ENCODE measurements at regions not wholly inside any gene's neighbourhood (a gene's known extent, or its start where the extent isn't known, plus 50 kb on each side); places are given as distances from the start of the nearest gene placed in this dataset.

GRCh38 chr12:84741031-84741430 is 171.6 kb downstream of the SLC6A15 start:
- DNase-seq (ENCODE audit: low read depth), result no peak

GRCh38 chr12:84740602-84741001 is 172.0 kb downstream of the SLC6A15 start:
- DNase-seq (ENCODE audit: low read depth), result no peak

GRCh38 chr12:84738481-84738972 is 174.1 kb downstream of the SLC6A15 start:
- no peak for DNase-seq (ENCODE audit: low read depth)

DNA sequence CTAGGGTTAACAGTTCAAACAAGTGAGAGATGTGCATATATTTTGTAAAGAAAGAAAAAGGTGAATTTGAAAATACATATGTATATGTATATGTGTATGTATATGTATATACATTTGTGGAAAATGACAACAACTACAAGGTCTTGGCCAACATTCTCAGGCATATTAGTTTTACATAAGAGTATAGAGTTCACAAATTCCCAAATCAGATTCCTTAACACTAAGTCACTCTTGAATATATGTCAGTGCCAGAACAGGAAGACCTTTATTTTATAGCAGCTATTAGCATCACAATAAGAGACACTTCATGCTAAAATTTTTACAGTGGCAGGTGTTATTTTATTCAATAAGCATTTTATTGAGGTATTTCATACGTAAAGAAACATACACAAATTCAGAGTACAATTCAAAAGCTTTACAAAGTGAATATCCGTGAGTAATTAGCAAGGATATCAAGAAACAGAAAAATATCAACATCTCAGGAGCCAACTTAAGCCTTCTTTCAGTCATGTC is 179.7 kb downstream of the SLC6A15 start:
- no peak for DNase-seq (ENCODE audit: low read depth)

DNA sequence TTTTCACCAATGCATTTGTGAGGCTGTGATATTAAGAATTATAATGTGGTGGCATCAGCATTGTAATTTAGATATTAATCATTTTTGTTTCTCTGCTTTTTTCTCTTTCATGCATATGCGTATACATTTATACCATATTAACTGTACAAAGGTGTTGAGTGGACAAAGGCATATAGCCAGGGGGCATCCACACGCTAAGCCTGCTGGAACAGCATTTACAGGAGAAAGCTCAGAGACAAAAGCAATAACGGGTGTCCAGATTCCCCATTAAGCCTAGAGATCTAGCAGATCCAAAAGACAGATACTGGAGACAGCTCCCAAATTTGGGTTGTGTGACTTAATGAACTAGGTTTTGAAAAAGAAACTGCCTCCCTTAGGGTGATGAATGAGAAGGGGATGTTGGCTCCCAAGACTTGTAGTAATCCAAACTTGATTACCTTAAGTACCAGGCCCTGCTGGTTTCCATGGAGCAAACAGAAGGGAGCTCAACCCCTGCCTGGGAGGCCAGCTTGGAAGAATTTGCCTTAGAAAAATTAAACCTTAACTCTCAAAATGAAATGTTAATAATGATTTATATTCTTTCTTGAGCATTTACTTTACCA is 181.9 kb downstream of the SLC6A15 start:
- DNase-seq (ENCODE audit: low read depth), result no peak

DNA sequence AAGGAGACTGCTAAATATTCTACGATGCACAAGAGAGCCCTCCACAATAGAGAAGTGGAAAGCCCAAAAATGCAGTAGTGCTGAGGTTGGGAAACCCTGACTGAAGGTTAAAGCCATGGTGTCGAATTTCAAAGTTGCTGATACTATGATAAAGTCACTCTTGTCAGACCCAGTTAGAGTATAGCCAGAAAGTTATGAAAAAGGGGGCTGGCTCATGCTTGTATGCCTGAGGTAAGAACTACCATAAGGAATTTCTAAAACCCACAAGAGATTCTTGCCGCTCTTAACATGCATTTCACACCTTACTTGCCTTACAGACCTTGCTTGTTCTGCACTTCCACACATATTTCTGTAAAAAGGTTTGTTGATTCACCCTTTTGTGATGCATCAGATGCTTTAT is 184.6 kb downstream of the SLC6A15 start:
- DNase-seq (ENCODE audit: low read depth), result no peak

DNA sequence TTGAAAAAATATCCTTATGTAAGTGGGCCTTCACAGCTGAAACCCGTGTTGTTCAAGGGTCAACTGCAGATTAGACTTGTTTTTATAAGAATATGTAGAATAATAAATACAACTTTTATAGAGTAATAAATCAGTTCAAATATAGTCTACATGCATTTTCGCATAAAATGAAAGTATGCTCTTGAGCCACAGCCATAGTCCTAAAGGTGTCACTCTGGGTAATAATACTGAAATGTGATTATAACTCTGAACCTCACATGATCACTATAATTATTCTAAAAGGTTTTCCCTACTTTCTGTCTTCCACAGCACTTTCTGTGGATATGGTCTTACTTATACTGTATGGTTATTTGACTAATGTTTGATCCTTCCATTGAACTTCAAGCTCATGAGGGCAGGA is 185.8 kb downstream of the SLC6A15 start:
- DNase-seq (ENCODE audit: low read depth), result no peak

DNA sequence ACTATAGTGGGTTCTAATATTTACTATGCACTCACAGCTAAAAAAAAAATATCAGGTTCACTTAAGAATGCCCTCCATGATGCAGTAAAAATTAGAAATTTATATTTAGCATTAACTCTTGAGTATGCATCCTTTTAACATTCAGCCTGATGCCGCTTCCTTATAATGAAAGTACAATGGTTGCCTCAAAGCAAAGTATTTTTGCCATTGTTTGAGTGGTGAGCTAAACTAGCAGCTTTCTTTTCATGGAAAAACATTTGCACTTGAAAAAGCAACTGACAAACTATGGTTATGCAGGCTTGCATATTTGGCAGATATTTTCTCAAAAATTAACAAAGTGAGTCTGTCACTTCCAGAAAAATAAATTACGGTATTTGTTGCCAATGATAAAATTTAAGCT is 188.6 kb downstream of the SLC6A15 start:
- no peak for DNase-seq (ENCODE audit: low read depth)

DNA sequence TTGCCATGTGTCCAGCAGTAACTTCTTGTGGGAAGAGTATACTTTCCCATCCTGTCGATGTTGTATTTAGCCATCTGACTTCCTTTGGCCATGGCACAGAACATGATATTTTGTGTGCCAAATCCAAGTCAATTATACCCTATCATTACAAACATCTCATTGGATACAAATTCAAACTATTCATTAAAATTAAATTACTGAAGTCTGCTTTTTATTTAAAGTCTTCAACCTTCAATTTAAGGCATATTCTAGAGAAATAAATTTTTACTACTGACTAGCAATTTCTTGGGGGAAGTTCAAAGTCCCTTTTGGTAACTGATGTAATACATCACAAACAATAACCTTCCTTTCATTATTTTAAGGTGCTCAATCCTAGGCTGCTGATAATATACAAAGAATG is 192.6 kb downstream of the SLC6A15 start:
- DNase-seq (ENCODE audit: low read depth), result no peak

GRCh38 chr12:84718906-84719305 is 193.7 kb downstream of the SLC6A15 start:
- no peak for DNase-seq (ENCODE audit: low read depth)

- no peak for DNase-seq (ENCODE audit: low read depth)
Observed at GRCh38 chr12:84712747-84713146, 199.9 kb downstream of the SLC6A15 start.

DNA sequence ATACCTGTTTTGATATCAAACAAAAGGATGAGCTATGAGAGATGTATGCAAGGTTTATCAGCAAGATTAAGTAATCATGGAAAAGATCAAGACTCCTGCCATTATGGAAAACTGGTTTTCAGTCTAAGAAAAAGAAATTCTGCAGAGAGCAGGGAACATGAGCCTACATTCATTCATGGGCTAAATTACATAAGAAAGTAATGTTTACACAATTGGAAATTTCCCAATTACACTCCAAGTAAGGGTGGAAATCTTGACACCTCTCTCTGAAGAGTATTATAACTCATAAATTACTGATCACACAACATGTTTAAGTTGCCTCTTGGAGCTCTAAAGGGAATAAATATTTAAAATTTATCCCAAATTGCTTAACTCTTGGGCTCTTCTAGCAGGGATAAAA is 206.2 kb downstream of the SLC6A15 start:
- no peak for DNase-seq (ENCODE audit: low read depth)

DNA sequence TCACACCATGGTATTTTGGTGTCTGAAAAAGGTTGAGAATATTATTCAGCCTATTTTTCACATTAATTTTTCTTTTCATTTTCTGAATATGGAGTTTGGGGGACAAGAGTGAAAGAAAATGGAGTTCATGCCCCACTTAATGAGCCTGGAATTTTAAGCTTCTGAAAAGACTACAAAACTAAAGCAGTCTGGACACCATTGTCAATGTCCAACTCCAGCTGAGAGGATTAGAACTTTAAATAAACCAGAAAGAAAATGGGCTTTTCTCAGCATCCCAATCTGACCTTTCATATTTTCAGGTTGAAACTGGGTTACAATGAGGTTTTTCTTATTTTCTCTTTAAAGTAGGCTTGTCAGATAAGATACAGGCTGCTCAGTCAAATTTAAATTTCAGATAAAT is 207.7 kb downstream of the SLC6A15 start:
- no peak for DNase-seq (ENCODE audit: low read depth)

GRCh38 chr12:84702001-84702400 is 210.6 kb downstream of the SLC6A15 start:
- DNase-seq (ENCODE audit: low read depth), result no peak

GRCh38 chr12:84701041-84701440 is 211.6 kb downstream of the SLC6A15 start:
- no peak for DNase-seq (ENCODE audit: low read depth)

DNA sequence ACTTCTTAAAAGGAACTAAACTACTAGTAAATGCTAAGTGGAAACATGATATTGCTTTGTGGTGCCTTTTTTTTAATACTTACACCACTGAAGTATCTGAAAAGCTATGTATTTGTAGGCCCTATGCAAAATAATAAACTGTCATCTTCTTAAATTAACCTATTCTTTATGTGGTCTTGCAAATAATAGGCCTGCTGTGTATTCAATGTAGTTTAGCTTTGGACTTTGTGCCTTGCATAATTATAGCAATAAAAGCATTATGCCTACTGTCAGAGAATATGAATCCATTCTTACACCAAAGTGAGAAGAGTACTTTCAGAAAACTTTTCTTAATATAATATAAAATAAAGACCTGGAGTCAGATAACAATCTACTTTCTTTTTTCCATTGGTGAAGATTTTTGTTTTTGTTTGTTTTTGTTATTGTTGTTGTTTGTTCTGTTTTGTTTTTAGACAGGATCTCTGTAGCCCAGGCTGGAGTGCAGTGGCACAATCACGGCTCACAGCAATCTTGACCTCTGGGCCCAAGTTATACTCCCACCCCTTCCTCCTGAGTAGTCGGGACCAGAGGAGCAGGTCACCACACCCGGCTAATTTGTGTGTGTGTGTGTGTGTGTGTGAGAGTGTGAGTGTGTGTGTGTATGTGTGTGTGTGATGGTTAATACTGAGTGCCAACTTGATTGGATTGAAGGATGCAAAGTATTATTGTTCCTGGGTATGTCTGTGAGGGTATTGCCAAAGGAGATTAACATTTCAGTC is 213.8 kb downstream of the SLC6A15 start:
- no peak for DNase-seq (ENCODE audit: low read depth)

DNA sequence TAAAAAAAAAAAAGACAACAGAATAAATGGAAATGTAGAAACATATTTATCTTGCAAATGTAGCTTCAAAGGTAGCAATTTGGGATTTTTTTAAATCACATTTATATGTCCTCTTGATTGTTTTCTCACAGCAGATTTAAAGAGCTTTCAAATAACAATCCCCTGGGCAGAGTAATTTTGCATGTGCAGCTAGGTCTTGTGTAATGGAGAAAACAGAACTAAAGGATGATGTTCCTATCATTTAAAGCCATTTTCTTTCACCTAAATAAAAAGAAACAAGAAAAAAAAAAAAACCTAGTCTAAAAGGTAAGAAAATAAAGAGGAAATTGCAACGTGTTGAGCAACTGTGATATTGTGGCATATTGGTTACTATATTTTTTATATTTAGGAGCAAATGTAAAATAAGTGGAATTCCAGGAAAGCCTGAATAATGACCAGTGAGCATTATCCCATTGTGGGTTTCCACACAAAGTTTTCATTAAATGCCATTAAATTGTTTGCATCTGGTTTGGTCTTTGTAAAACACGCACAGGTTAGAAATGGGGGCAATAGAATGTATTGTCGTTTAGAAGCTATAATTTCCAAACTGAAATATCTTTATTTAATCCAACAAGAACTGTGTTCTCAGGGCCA is 215.6 kb downstream of the SLC6A15 start:
- DNase-seq (ENCODE audit: low read depth), result no peak

GRCh38 chr12:84696281-84696680 is 216.3 kb downstream of the SLC6A15 start:
- no peak for DNase-seq (ENCODE audit: low read depth)

DNA sequence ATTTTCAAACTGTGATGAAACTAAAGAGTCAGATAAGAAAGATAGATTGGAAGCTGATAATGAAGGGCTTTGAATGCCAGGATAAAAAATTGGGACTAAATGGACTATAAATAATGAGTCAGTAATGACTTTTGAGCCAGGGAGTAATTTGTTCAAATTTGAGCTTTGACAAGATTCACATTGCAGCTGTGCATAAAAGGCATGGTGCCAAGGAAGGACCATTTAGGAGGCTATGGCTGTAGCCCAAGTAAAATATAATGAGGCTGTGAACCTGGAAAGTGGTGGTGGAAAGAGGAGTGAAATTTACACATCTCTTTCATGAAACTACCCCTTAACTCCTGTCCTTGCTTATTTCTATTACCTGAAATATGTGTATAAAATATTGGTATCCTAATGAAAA is 218.5 kb downstream of the SLC6A15 start:
- DNase-seq (ENCODE audit: low read depth), result no peak

DNA sequence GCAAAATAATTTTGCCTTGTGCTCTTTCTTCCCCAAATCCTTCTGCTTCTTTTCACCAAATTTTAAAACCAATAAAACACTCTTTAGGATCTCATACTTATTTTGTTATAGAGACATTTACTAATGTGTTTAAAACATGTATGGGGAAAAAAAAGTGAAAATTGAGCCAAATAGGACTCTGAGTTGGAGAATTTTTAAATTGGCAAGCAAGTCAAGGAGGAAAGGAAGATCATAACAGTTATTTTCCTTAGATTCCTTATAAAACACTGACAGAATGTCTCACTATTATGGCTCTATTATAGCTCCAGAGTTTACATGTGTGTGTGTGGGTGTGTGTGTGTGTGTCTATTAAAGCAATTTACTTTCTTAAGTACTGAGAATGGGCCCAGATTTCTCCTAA is 220.5 kb downstream of the SLC6A15 start:
- no peak for DNase-seq (ENCODE audit: low read depth)

DNA sequence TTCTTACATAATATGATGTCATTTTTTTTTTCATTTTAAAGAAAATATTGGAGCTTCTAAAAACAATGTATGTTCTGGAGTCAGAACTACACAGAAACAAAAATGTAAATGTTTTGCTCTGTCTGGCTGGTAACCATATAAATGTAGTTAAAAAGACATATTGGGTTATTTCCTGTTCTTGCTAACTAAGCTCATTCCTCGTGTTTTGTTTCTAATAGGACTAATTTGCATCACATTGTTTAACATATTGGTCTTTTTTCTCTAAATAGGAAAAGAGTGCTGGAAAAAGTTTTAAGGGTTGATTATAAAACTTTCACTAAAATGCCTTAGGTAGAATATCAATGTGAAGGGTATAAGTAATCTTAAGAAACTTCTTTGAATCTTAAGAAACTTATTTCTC is 221.3 kb downstream of the SLC6A15 start:
- DNase-seq (ENCODE audit: low read depth), result no peak

DNA sequence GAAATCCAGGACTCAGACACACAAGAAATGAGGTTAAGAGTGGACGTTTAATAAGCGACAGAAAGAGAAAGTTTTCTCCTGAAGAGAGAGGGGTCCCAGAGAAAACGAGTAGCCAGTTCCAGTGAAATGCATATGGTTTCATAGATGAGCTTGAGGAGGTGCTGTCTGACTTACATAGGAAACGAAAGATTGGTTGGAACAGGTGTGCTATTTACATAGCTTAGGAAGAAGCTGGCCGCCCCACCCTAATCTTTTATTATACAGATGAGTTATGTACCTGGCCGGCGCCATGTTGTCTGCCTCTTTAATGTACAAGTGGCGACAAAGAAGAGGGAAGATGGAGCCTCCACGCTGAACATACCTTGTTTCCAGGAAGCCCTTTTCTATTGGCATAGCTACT is 223.0 kb downstream of the SLC6A15 start:
- DNase-seq (ENCODE audit: low read depth), result no peak

- no peak for DNase-seq (ENCODE audit: low read depth)
Observed at GRCh38 chr12:84685379-84685778, 227.2 kb downstream of the SLC6A15 start.

Data from stimulated activated CD4-positive, alpha-beta T cell treated with anti-CD3 and anti-CD28 coated beads, Interleukin-2, amount 100 ng/mL, for 4 hours (primary cell).